SU-DHL-6 (cell line): ENCODE measurements at regions not wholly inside any gene's neighbourhood (a gene's known extent, or its start where the extent isn't known, plus 50 kb on each side); places are given as distances from the start of the nearest gene placed in this dataset.

ENCODE experiments used
- H2AFZ ChIP-seq: fragments of 200-600 bp; sonication (generic); 2 replicates; pipeline ENCODE4 v1.6.1; 2014; ENCODE audit warnings: low read depth, mild to moderate bottlenecking, moderate library complexity, mixed read lengths, antibody characterized with exemption, low read length; ENCODE audit not compliant: severe bottlenecking
- H3F3A ChIP-seq: fragments of 200-600 bp; shearing (Covaris generic); 2 replicates; pipeline ENCODE4 v1.6.0; 2016; ENCODE audit warnings: antibody characterized with exemption, mild to moderate bottlenecking; ENCODE audit not compliant: insufficient read depth
- H3K27ac ChIP-seq: fragments of 200-600 bp; sonication (generic); 2 replicates; pipeline ENCODE4 v1.5.1; 2016; ENCODE audit warnings: low read depth, mild to moderate bottlenecking, low read length, moderate library complexity, mixed read lengths
- H3K27me3 ChIP-seq: fragments of 200-600 bp; sonication (generic), shearing (Covaris generic); 2 replicates; pipeline ENCODE4 v1.6.0; 2014; ENCODE audit warnings: mild to moderate bottlenecking, low read length
- H3K36me3 ChIP-seq: fragments of 200-600 bp; sonication (generic); 2 replicates; pipeline ENCODE4 v1.6.1; 2014; ENCODE audit warnings: mild to moderate bottlenecking, low read length, mixed read lengths
- H3K4me2 ChIP-seq: fragments of 300-600, 200-600 bp; shearing (Covaris generic), sonication (generic); 2 replicates; pipeline ENCODE4 v1.6.0; 2014; ENCODE audit warnings: low read length, low read depth, mild to moderate bottlenecking; ENCODE audit not compliant: poor library complexity, severe bottlenecking
- H3K4me3 ChIP-seq: fragments of 200-600 bp; sonication (generic); 2 replicates; pipeline ENCODE4 v1.5.1; 2014; ENCODE audit warnings: antibody characterized with exemption, low read length, mild to moderate bottlenecking, mixed read lengths; ENCODE audit not compliant: insufficient read depth, poor library complexity, severe bottlenecking
- H3K79me2 ChIP-seq: fragments of 200-600 bp; sonication (generic); 2 replicates; pipeline ENCODE4 v1.6.1; 2014; ENCODE audit warnings: mild to moderate bottlenecking, low read length, moderate library complexity; ENCODE audit not compliant: insufficient read depth
- H3K9ac ChIP-seq: fragments of 200-600 bp; sonication (generic); 2 replicates; pipeline ENCODE4 v1.7.0; 2014; ENCODE audit warnings: mild to moderate bottlenecking, low read length
- H3K9me2 ChIP-seq: fragments of 200-600 bp; sonication (generic); replicated peaks from 2 replicates; pipeline ENCODE4 v1.6.1; 2014; ENCODE audit warnings: low read length; ENCODE audit not compliant: insufficient read depth
- H3K9me3 ChIP-seq: fragments of 200-600 bp; sonication (generic); 2 replicates; pipeline ENCODE4 v1.6.1; 2014; ENCODE audit warnings: low read length, mixed read lengths; ENCODE audit not compliant: insufficient read depth
- H4K20me1 ChIP-seq: fragments of 200-600 bp; sonication (generic); 2 replicates; pipeline ENCODE4 v1.6.1; 2014; ENCODE audit warnings: low read depth, mild to moderate bottlenecking, antibody characterized with exemption, low read length, moderate library complexity, mixed read lengths
- EZH2phosphoT487 ChIP-seq: fragments of 200-600 bp; sonication (generic), shearing (Covaris generic); conservative IDR thresholded peaks from 2 replicates; pipeline ENCODE4 v1.6.1; 2018; ENCODE audit warnings: mild to moderate bottlenecking, antibody characterized with exemption, low read length, moderate library complexity, mixed read lengths
- TF ChIP-seq, protein P1 (sequence below): fragments of 200-600 bp; sonication (generic); IDR thresholded peaks from one replicate; pipeline ENCODE4 v1.5.1; 2017; ENCODE audit warnings: antibody characterized with exemption, mild to moderate bottlenecking, low read length, moderate library complexity; ENCODE audit not compliant: insufficient read depth, poor library complexity, severe bottlenecking

DNA sequence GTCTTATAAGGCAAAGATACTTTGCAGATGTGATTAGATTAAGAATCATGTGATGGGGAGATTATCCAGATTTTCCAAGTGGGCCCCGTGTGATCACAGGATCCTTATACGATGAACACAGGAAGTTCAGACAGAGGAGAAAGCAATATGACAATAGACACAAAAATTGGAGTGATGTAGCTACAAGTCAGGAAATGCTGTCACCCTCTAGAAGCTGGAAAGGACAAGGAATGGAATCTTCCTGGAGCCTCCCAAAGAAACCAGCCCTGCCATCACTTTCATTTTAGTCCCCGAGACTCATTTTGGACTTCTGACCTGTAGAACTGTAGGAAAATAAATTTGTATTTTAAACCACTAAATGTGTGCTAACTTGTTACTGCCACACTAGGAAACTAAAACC lies 61.9 kb upstream of the C1orf21 start:
- Histone ChIP-seq H3K9ac (no peak overlapping the region), H3K79me2 (no peaks in the 10 kb centered on the region), H3K27me3 (no peaks in the 10 kb centered on the region), H4K20me1 (no peaks in the 10 kb centered on the region), H3K27ac (no peak overlapping the region), H3K4me2 (no peak overlapping the region), H2AFZ (no peak overlapping the region), H3K9me3 (no peaks in the 10 kb centered on the region), H3K9me2 (no peaks in the 10 kb centered on the region), H3K36me3 (no peaks in the 10 kb centered on the region), H3F3A (no peaks in the 10 kb centered on the region), H3K4me3 (no peak overlapping the region)
- TF ChIP-seq, protein P1, sequence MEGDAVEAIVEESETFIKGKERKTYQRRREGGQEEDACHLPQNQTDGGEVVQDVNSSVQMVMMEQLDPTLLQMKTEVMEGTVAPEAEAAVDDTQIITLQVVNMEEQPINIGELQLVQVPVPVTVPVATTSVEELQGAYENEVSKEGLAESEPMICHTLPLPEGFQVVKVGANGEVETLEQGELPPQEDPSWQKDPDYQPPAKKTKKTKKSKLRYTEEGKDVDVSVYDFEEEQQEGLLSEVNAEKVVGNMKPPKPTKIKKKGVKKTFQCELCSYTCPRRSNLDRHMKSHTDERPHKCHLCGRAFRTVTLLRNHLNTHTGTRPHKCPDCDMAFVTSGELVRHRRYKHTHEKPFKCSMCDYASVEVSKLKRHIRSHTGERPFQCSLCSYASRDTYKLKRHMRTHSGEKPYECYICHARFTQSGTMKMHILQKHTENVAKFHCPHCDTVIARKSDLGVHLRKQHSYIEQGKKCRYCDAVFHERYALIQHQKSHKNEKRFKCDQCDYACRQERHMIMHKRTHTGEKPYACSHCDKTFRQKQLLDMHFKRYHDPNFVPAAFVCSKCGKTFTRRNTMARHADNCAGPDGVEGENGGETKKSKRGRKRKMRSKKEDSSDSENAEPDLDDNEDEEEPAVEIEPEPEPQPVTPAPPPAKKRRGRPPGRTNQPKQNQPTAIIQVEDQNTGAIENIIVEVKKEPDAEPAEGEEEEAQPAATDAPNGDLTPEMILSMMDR = no peak
- no peak for TF ChIP-seq EZH2phosphoT487

- TF ChIP-seq, protein P1 = no peak
- no peak for TF ChIP-seq EZH2phosphoT487
- no peaks in the 10 kb centered on the region for H3K27me3 ChIP-seq
- H3F3A ChIP-seq = no peaks in the 10 kb centered on the region
- H3K9me3 ChIP-seq = no peaks in the 10 kb centered on the region
- H3K4me2 ChIP-seq = no peak overlapping the region
- H3K4me3 ChIP-seq = no peak overlapping the region
- no peak overlapping the region for H3K27ac ChIP-seq
- no peaks in the 10 kb centered on the region for H4K20me1 ChIP-seq
- no peaks in the 10 kb centered on the region for H3K36me3 ChIP-seq
- no peak overlapping the region for H2AFZ ChIP-seq
- no peak overlapping the region for H3K9ac ChIP-seq
- H3K9me2 ChIP-seq = no peaks in the 10 kb centered on the region
- H3K79me2 ChIP-seq = no peaks in the 10 kb centered on the region
Observed at GRCh38 chr1:184326278-184326677, 60.6 kb upstream of the C1orf21 start.

DNA sequence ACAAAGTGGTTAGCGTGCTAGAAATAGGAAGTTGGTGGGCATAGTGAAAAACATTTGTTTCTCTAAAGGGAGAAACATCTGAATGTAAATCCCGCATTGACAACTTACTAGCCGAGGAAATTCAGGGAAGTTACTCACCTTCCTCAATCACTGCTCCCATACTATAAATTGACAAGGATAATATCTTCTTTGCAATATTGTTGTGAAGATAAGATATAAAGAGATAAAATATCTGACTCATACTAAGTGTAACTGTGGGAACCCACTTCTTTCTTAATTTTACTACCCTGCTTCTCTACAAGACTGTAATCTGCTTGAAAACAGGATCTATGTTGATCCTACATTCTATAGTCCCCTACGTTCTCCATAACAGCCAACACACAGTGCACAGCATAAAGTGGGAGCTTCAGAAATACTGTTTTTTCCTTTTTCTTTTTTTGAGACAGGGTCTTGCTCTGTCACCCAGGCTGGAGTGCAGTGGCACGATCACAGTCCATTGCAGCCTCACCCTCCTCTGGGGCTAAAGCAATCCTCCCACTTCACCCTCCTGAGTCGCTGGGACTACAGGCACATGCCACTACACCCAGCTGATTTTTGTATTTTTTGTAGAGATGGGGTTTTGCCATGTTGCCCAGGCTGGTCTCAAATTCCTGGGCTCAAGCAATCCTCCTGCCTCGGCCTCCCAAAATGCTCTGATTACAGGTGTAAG lies 57.4 kb upstream of the C1orf21 start:
- Histone ChIP-seq H3K27ac (no peak overlapping the region), H3K36me3 (no peaks in the 10 kb centered on the region), H3K4me2 (no peak overlapping the region), H3K4me3 (no peak overlapping the region), H3K9ac (no peak overlapping the region), H3K9me3 (no peaks in the 10 kb centered on the region), H2AFZ (no peak overlapping the region), H3K9me2 (no peaks in the 10 kb centered on the region), H3K79me2 (no peaks in the 10 kb centered on the region), H4K20me1 (no peaks in the 10 kb centered on the region), H3K27me3 (no peaks in the 10 kb centered on the region), H3F3A (no peaks in the 10 kb centered on the region)
- TF ChIP-seq, protein P1 = no peak
- no peak for TF ChIP-seq EZH2phosphoT487
